ENCODE measurements at regions not wholly inside any gene's neighbourhood (a gene's known extent, or its start where the extent isn't known, plus 50 kb on each side); places are given as distances from the start of the nearest gene placed in this dataset.

DNA sequence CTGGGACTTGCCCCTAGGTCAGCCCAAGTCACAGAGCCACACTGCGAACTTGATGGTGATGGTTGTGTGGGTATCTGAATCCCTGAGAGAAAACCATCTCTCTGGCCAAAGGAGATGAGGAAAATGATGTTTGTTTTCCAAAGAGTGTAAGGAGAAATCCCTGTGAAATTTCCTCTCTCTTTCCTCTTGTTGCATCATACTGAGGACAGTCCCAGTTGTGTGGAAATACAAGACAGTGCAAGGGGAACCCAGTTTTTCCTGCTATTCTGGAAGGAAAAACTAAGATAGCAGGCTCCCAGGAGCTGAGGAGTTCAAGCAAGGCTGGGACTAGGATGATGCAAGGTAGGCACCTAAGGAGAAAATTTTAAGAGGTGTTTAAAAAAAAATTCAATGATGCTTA is 86.8 kb upstream of the TOM1L1 start:
- Histone ChIP-seq H3K27me3 (ENCODE audit: control insufficient read depth, insufficient read depth, low read length) (no peaks in the 10 kb centered on the region), H3K4me3 (ENCODE audit: low read depth, low read length) (no peak overlapping the region), H3K36me3 (ENCODE audit: control insufficient read depth, insufficient read depth, low read length) (no peaks in the 10 kb centered on the region)
- DNase-seq (ENCODE audit: low read depth): no peak
- TF ChIP-seq, protein P1, sequence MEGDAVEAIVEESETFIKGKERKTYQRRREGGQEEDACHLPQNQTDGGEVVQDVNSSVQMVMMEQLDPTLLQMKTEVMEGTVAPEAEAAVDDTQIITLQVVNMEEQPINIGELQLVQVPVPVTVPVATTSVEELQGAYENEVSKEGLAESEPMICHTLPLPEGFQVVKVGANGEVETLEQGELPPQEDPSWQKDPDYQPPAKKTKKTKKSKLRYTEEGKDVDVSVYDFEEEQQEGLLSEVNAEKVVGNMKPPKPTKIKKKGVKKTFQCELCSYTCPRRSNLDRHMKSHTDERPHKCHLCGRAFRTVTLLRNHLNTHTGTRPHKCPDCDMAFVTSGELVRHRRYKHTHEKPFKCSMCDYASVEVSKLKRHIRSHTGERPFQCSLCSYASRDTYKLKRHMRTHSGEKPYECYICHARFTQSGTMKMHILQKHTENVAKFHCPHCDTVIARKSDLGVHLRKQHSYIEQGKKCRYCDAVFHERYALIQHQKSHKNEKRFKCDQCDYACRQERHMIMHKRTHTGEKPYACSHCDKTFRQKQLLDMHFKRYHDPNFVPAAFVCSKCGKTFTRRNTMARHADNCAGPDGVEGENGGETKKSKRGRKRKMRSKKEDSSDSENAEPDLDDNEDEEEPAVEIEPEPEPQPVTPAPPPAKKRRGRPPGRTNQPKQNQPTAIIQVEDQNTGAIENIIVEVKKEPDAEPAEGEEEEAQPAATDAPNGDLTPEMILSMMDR (IDR thresholded peaks at IDR 0.05; ENCODE audit: insufficient read depth, low read length, severe bottlenecking): no peak
- no peak for FAIRE-seq

DNA sequence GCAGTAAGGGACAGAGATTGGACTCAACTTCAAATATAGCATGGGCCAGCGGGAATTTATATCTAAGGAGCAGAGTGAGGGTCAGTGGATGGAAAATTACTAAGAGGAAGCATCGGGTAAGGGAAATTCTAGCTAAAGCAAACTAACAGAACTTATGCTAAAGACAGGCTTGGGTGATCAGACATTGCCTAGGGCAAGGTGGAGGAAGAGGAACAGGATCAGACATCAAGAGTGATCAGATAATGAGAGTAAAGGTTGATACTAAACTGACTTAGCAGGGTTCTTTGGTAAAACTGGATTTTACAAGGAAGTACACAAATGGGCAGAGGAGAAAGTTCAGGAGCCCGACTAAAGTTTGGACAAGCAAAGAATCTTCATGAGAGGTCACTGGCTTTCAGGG is 86.3 kb upstream of the TOM1L1 start:
- Histone ChIP-seq H3K27me3 (ENCODE audit: control insufficient read depth, insufficient read depth, low read length) (no peaks in the 10 kb centered on the region), H3K4me3 (ENCODE audit: low read depth, low read length) (no peak overlapping the region), H3K36me3 (ENCODE audit: control insufficient read depth, insufficient read depth, low read length) (no peaks in the 10 kb centered on the region)
- TF ChIP-seq, protein P1 (IDR thresholded peaks at IDR 0.05; ENCODE audit: insufficient read depth, low read length, severe bottlenecking): no peak
- FAIRE-seq (no peak), DNase-seq (ENCODE audit: low read depth) (no peak)

DNA sequence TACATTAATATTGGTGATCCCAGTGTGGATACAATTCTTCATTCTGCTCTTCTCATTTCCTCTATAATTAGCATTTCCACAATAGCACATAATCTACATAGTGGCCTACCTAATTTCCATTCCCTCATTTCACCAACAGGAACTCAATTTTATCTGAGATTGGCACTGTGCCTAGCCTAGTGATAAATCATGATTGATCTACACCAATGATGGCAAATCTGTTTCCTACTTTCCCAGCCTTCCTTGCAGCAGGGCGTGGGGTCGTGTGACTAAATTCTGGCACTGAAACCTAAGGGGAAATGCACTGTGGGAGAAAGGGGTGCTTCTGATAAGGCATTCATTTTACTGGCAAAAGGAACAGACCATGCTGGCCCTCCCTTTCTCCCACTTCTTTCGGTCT is 66.6 kb upstream of the TOM1L1 start:
- no peak for FAIRE-seq
- TF ChIP-seq, protein P1 (IDR thresholded peaks at IDR 0.05; ENCODE audit: insufficient read depth, low read length, severe bottlenecking): no peak
- H3K36me3 ChIP-seq (ENCODE audit: control insufficient read depth, insufficient read depth, low read length): no peaks in the 10 kb centered on the region
- H3K27me3 ChIP-seq (ENCODE audit: control insufficient read depth, insufficient read depth, low read length): no peaks in the 10 kb centered on the region
- no peak overlapping the region for H3K4me3 ChIP-seq (ENCODE audit: low read depth, low read length)
- DNase-seq (ENCODE audit: low read depth): no peak

DNA sequence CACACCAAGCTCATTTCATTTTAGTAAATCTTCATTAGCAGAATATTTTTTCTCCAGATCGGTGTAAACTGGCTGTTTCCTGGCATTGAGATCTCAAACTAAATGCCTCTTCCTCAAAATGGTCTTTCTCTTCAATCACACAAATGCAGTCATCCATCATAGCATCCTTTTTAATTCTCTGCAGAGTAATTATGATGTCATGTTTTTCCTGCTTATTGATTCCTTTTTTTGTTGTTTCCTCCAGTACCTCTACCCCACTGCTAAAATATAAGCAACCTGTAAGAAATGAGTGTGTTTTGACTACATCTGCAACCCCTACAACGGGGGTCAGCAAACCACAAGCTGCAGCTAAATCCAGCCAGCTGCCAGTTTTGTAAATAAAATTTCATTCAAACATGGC is 65.6 kb upstream of the TOM1L1 start:
- H3K4me3 ChIP-seq (ENCODE audit: low read depth, low read length): no peak overlapping the region
- TF ChIP-seq, protein P1 (IDR thresholded peaks at IDR 0.05; ENCODE audit: insufficient read depth, low read length, severe bottlenecking): no peak
- H3K36me3 ChIP-seq (ENCODE audit: control insufficient read depth, insufficient read depth, low read length): no peaks in the 10 kb centered on the region
- no peaks in the 10 kb centered on the region for H3K27me3 ChIP-seq (ENCODE audit: control insufficient read depth, insufficient read depth, low read length)
- DNase-seq (ENCODE audit: low read depth) (no peak), FAIRE-seq (no peak)

DNA sequence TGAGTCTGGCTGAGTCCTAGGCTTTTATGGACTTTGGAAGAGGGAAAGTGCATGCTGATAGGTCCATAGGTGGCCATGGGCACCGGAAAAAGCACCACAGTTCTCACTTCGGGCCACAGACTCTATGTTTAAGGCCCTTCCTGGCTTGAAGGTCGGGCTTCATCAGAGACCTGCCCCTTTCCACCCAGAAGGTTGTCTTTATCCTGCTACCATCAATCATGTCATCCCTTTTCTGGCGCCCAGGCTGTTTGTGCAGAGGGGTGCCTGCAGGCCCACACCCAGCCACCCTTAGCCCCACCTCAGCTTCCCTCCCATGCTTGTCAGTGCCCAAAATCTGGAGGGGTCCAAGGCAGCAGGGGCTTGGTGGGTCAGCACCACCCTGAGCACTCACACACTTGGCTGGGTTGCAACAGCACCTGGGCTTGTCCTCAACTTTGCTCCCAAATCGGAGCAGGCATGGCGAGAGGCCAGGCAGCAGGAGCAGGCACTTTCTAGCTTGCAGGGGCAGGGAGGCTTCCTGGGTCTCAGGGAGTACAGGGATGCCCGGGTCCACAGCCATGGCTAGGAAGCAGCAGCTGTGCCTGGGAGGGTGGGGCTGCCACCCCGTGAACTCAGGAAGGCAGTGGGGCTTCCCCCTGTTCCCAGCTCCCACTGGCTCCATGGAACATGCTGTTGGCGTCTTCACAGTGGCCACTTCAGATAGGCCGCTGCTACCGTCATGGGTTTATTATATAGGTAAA is 63.8 kb upstream of the TOM1L1 start:
- Histone ChIP-seq H3K4me3 (ENCODE audit: low read depth, low read length) (no peak overlapping the region), H3K36me3 (ENCODE audit: control insufficient read depth, insufficient read depth, low read length) (no peaks in the 10 kb centered on the region), H3K27me3 (ENCODE audit: control insufficient read depth, insufficient read depth, low read length) (no peaks in the 10 kb centered on the region)
- DNase-seq (ENCODE audit: low read depth) (no peak), FAIRE-seq (no peak)
- TF ChIP-seq, protein P1 (IDR thresholded peaks at IDR 0.05; ENCODE audit: insufficient read depth, low read length, severe bottlenecking): no peak
